GM18498 (cell line): ENCODE measurements at regions not wholly inside any gene's neighbourhood (a gene's known extent, or its start where the extent isn't known, plus 50 kb on each side); places are given as distances from the start of the nearest gene placed in this dataset.

ENCODE experiments used
- ATAC-seq: cut with Tn5 transposase; IDR thresholded peaks from one replicate; pipeline ENCODE4 v1.9.1; 2021; ENCODE audit warnings: mild to moderate bottlenecking, moderate library complexity; ENCODE audit not compliant: unreplicated experiment

- ATAC-seq: no peak
These were observed 386.6 kb upstream of the THBS1 start for GRCh38 chr15:39194106-39194830.

GRCh38 chr15:39195961-39196486 is 384.9 kb upstream of the THBS1 start:
- ATAC-seq: no peak

GRCh38 chr15:39198044-39199000 is 382.6 kb upstream of the THBS1 start:
- ATAC-seq: no peak

GRCh38 chr15:39199076-39199475 is 381.8 kb upstream of the THBS1 start:
- no peak for ATAC-seq

- ATAC-seq: no peak
These were observed 380.3 kb upstream of the THBS1 start for GRCh38 chr15:39200586-39200985.

- ATAC-seq: no peak
These were observed 378.2 kb upstream of the THBS1 start for GRCh38 chr15:39202641-39203040.

GRCh38 chr15:39204031-39204430 is 376.8 kb upstream of the THBS1 start:
- no peak for ATAC-seq

GRCh38 chr15:39205081-39205480 is 375.8 kb upstream of the THBS1 start:
- no peak for ATAC-seq

- no peak for ATAC-seq
These were observed 375.1 kb upstream of the THBS1 start for GRCh38 chr15:39205506-39206371.

- no peak for ATAC-seq
These were observed 373.3 kb upstream of the THBS1 start for GRCh38 chr15:39207532-39208115.

GRCh38 chr15:39208187-39208586 is 372.7 kb upstream of the THBS1 start:
- no peak for ATAC-seq

- ATAC-seq: no peak
These were observed 371.2 kb upstream of the THBS1 start for GRCh38 chr15:39209548-39210211.

- no peak for ATAC-seq
These were observed 369.5 kb upstream of the THBS1 start for GRCh38 chr15:39211108-39211979.

GRCh38 chr15:39213385-39213840 is 367.5 kb upstream of the THBS1 start:
- no peak for ATAC-seq

- no peak for ATAC-seq
These were observed 365.9 kb upstream of the THBS1 start for GRCh38 chr15:39215015-39215414.

- no peak for ATAC-seq
These were observed 364.1 kb upstream of the THBS1 start for GRCh38 chr15:39216816-39217215.

- no peak for ATAC-seq
These were observed 361.3 kb upstream of the THBS1 start for GRCh38 chr15:39219608-39220007.

GRCh38 chr15:39226169-39226937 is 354.5 kb upstream of the THBS1 start:
- no peak for ATAC-seq
